Effector memory CD8-positive, alpha-beta T cell (primary cell): ENCODE measurements at regions not wholly inside any gene's neighbourhood (a gene's known extent, or its start where the extent isn't known, plus 50 kb on each side); places are given as distances from the start of the nearest gene placed in this dataset.
A peak's percentile ranks its signal among the peaks of the same experiment; 100 is the strongest.

Experiments used
- ATAC-seq: fragments of 150-1000 bp; cut with Tn5 transposase; replicated peaks from 2 replicates; pipeline ENCODE4 v1.10.0; 2021; ENCODE audit warnings: mild to moderate bottlenecking, moderate library complexity
- DNase-seq, 3 experiments: peaks; one replicate each; pipeline ENCODE4 v3.0.0; 2021
- H3K27ac Mint-ChIP-seq, 2 donors: one replicate each; pipeline ENCODE4 v1.8.0; 2022; ENCODE audit warnings: mild to moderate bottlenecking in 2 of 2, mixed read lengths in 2 of 2, moderate library complexity in 2 of 2
- H3K27me3 Mint-ChIP-seq, 2 donors: one replicate each; pipeline ENCODE4 v1.8.0; 2022; ENCODE audit warnings: mixed read lengths in 2 of 2
- H3K36me3 Mint-ChIP-seq: one replicate; pipeline ENCODE4 v1.8.0; 2022; ENCODE audit warnings: mild to moderate bottlenecking, moderate library complexity, mixed read lengths; ENCODE audit not compliant: insufficient read depth
- H3K4me1 Mint-ChIP-seq, 2 donors: one replicate each; pipeline ENCODE4 v1.8.0; 2022; ENCODE audit warnings: low read depth in 2 of 2, mixed read lengths in 2 of 2
- H3K4me3 Mint-ChIP-seq, 2 donors: one replicate each; pipeline ENCODE4 v1.8.0; 2022; ENCODE audit warnings: mild to moderate bottlenecking in 2 of 2, mixed read lengths in 2 of 2, moderate library complexity in 2 of 2
- H3K9me3 Mint-ChIP-seq, 2 donors: one replicate each; pipeline ENCODE4 v1.8.0; 2022; ENCODE audit warnings: mixed read lengths in 2 of 2

GRCh38 chr14:65193916-65194590 lies 91.7 kb upstream of the MAX start:
- no peaks in the 10 kb centered on the region for H3K27me3 Mint-ChIP-seq
- ATAC-seq (no peak), DNase-seq (no peak)
- H3K9me3 Mint-ChIP-seq: no peaks in the 10 kb centered on the region
- H3K4me3 Mint-ChIP-seq: no peak overlapping the region
- no peak overlapping the region for H3K27ac Mint-ChIP-seq
- no peaks in the 10 kb centered on the region for H3K36me3 Mint-ChIP-seq
- no peaks in the 10 kb centered on the region for H3K4me1 Mint-ChIP-seq

DNA sequence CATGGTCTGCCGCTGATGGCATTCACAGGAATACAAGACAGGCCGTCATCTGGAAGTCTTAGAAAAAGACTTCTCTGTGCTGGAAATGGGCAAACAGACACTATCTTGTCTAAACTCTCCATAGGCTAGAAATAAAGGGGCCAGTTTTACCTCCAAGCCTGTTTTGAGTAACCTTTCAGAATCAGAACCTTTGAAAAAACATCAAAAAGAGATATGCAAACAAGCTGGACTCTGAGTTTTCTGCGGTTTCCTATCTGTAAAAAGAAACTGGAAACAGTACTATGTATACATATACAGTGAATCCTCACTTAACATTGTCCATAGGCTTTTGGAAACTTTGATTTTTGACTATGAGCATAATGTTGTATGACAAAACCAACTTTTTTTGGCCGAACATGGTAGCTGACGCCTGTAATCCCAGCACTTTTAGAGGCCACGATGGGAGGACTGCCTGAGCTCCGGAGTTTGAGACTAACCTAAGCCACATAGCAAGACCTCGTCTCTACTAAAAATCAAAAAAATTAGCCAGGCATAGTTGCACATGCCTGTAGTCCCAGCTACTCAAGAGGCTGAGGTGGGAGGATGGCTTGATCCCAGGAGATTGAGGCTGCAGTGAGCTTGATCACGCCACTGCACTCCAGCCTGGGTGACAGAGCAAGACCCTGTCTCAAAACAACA lies 92.9 kb upstream of the MAX start:
- ATAC-seq (no peak), DNase-seq (no peak)
- no peaks in the 10 kb centered on the region for H3K36me3 Mint-ChIP-seq
- no peaks in the 10 kb centered on the region for H3K4me1 Mint-ChIP-seq
- H3K27ac Mint-ChIP-seq: no peak overlapping the region
- H3K9me3 Mint-ChIP-seq: no peaks in the 10 kb centered on the region
- H3K4me3 Mint-ChIP-seq: no peak overlapping the region
- H3K27me3 Mint-ChIP-seq: no peaks in the 10 kb centered on the region

- Mint-ChIP-seq H3K4me1 (no peaks in the 10 kb centered on the region), H3K9me3 (peaks cover 0 to 2% of the 10 kb centered on the region in 2 donors), H3K36me3 (no peaks in the 10 kb centered on the region), H3K27me3 (no peaks in the 10 kb centered on the region), H3K4me3 (no peak overlapping the region), H3K27ac (no peak overlapping the region)
- ATAC-seq (no peak), DNase-seq (no peak)
Observed at GRCh38 chr14:65198346-65198745, 96.0 kb upstream of the MAX start.

DNA sequence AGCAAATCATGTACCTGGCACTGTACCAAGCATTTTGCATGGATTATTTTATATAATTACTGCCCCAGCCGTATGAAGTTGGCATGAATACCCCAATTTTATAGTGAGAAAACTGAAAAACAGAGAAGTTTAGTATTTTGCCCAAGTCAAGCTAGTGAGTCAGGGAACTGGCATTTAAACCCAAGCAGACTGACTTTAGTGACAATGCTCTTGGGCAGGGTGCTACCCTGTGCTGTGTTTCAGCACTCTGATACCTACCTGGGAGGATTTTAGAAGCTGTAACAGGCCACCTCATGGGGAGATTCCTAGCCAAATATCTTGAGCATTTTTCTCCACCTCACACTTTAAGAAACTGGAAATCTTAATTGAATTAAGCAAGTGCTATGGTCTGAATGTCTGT lies 98.1 kb upstream of the MAX start:
- Mint-ChIP-seq H3K4me1 (peaks cover 4 to 7% of the 10 kb centered on the region in 2 donors), H3K4me3 (no peak overlapping the region), H3K27me3 (no peaks in the 10 kb centered on the region), H3K36me3 (peaks cover 7% of the 10 kb centered on the region), H3K27ac (no peak overlapping the region), H3K9me3 (peaks cover 0 to 2% of the 10 kb centered on the region in 2 donors)
- DNase-seq (no peak), ATAC-seq (no peak)

- Mint-ChIP-seq H3K9me3 (peaks cover 0 to 2% of the 10 kb centered on the region in 2 donors), H3K27me3 (no peaks in the 10 kb centered on the region), H3K4me1 (peaks cover 26 to 30% of the 10 kb centered on the region in 2 donors), H3K36me3 (peaks cover 7% of the 10 kb centered on the region), H3K27ac (no peak overlapping the region), H3K4me3 (no peak overlapping the region)
- DNase-seq (no peak), ATAC-seq (no peak)
Observed at GRCh38 chr14:65203574-65203973, 101.3 kb upstream of the MAX start.

DNA sequence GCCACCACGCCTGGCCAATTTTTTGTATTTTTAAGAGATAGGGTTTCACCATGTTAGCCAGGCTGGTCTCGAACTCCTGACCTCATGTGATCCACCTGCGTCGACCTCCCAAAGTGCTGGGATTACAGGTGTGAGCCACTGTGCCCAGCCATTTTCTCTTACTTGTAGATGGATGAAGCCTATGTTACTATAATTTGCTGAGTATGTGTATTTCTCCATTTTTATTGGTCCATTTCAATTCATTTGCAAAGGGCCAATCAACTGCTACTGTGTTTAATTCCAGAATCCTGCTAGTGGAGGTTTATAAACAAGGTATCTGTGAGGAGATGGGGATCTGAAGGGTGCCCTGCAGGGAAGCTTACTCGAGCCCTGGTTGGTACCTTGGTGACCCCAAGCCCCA lies 101.7 kb upstream of the MAX start:
- peaks cover 0 to 2% of the 10 kb centered on the region in 2 donors for H3K9me3 Mint-ChIP-seq
- H3K27me3 Mint-ChIP-seq: no peaks in the 10 kb centered on the region
- H3K36me3 Mint-ChIP-seq: peaks cover 7% of the 10 kb centered on the region
- ATAC-seq (no peak), DNase-seq (no peak)
- no peak overlapping the region for H3K27ac Mint-ChIP-seq
- H3K4me1 Mint-ChIP-seq: peaks cover 29 to 31% of the 10 kb centered on the region in 2 donors
- H3K4me3 Mint-ChIP-seq: no peak overlapping the region

- ATAC-seq (no peak), DNase-seq (no peak)
- H3K4me1 Mint-ChIP-seq: peaks cover 36% of the 10 kb centered on the region in 2 donors
- peaks cover 7% of the 10 kb centered on the region for H3K36me3 Mint-ChIP-seq
- H3K4me3 Mint-ChIP-seq: peak overlapping the region; percentile 63 to 68
- peaks cover 0 to 2% of the 10 kb centered on the region in 2 donors for H3K9me3 Mint-ChIP-seq
- peak overlapping the region; percentile 79 to 81 for H3K27ac Mint-ChIP-seq
- no peaks in the 10 kb centered on the region for H3K27me3 Mint-ChIP-seq
Observed at GRCh38 chr14:65206078-65206447, 103.7 kb upstream of the MAX start.

- peak; percentile 44 for ATAC-seq
- H3K4me1 Mint-ChIP-seq: peaks cover 36 to 39% of the 10 kb centered on the region in 2 donors
Observed at GRCh38 chr14:65206448-65207096, 104.3 kb upstream of the MAX start.

GRCh38 chr14:65208548-65208947 lies 106.2 kb upstream of the MAX start:
- ATAC-seq (no peak), DNase-seq (no peak)
- H3K9me3 Mint-ChIP-seq: no peaks in the 10 kb centered on the region
- H3K27me3 Mint-ChIP-seq: no peaks in the 10 kb centered on the region
- peaks cover 36 to 39% of the 10 kb centered on the region in 2 donors for H3K4me1 Mint-ChIP-seq
- peak overlapping the region; percentile 21 to 35 for H3K4me3 Mint-ChIP-seq
- H3K36me3 Mint-ChIP-seq: peaks cover 7% of the 10 kb centered on the region
- no peak overlapping the region for H3K27ac Mint-ChIP-seq

More at GRCh38 chr14:65206448-65207096, 104.3 kb upstream of the MAX start:
- Mint-ChIP-seq H3K9me3 (peaks cover 0 to 2% of the 10 kb centered on the region in 2 donors), H3K36me3 (peaks cover 7% of the 10 kb centered on the region), H3K4me3 (peak overlapping the region; percentile 63 to 68), H3K27ac (peak overlapping the region; percentile 79 to 81), H3K27me3 (no peaks in the 10 kb centered on the region)
- no peak for DNase-seq

DNA sequence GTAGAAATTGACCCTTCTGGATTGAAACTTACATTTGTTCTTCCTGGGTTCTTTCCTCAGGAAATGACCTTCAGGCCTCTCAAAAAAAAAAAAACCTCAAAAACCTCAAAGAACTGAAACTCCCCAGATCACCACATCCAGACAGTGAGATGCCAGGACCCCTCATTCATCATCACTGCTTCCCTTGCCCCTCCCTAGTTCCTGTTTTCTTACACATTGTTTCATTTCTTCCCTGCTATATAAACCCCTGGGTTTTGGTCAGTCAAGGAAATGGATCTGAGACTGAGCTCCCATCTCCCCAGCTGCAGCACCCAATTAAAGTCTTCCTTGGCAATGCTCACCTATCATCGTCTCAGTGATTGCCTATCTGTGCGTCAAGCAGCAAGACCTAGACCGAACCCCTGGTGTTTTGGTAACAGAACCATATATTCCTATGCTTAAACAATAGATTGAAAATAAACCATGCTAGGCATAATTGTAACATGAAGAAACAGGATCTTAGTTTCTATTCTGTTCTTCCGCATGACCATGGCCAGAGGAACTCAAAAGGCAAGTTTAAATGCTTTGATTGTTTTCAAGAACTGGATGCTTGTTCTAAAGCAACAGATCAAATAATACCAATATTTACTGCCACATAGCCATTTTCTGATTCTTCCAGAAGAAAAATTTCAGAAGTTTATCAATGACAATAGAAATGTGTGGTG lies 108.0 kb upstream of the MAX start:
- no peak overlapping the region for H3K4me3 Mint-ChIP-seq
- H3K27ac Mint-ChIP-seq: peak overlapping the region in 1 of 2 donors; percentile 28
- peaks cover 35 to 37% of the 10 kb centered on the region in 2 donors for H3K4me1 Mint-ChIP-seq
- peak; percentile 18 for ATAC-seq
- DNase-seq: no peak
- H3K27me3 Mint-ChIP-seq: no peaks in the 10 kb centered on the region
- H3K9me3 Mint-ChIP-seq: no peaks in the 10 kb centered on the region
- H3K36me3 Mint-ChIP-seq: peaks cover 1% of the 10 kb centered on the region

- H3K4me3 Mint-ChIP-seq: no peak overlapping the region
- no peaks in the 10 kb centered on the region for H3K27me3 Mint-ChIP-seq
- peaks cover 30 to 32% of the 10 kb centered on the region in 2 donors for H3K4me1 Mint-ChIP-seq
- ATAC-seq (no peak), DNase-seq (no peak)
- no peaks in the 10 kb centered on the region for H3K36me3 Mint-ChIP-seq
- H3K27ac Mint-ChIP-seq: no peak overlapping the region
- H3K9me3 Mint-ChIP-seq: no peaks in the 10 kb centered on the region
Observed at GRCh38 chr14:65210822-65211182, 108.5 kb upstream of the MAX start.

GRCh38 chr14:65211341-65211987 lies 109.1 kb upstream of the MAX start:
- peaks cover 23 to 25% of the 10 kb centered on the region in 2 donors for H3K4me1 Mint-ChIP-seq
- H3K36me3 Mint-ChIP-seq: no peaks in the 10 kb centered on the region
- H3K9me3 Mint-ChIP-seq: no peaks in the 10 kb centered on the region
- H3K27me3 Mint-ChIP-seq: peaks cover 0 to 3% of the 10 kb centered on the region in 2 donors
- DNase-seq: no peak
- H3K4me3 Mint-ChIP-seq: no peak overlapping the region
- no peak overlapping the region for H3K27ac Mint-ChIP-seq
- ATAC-seq: no peak

DNA sequence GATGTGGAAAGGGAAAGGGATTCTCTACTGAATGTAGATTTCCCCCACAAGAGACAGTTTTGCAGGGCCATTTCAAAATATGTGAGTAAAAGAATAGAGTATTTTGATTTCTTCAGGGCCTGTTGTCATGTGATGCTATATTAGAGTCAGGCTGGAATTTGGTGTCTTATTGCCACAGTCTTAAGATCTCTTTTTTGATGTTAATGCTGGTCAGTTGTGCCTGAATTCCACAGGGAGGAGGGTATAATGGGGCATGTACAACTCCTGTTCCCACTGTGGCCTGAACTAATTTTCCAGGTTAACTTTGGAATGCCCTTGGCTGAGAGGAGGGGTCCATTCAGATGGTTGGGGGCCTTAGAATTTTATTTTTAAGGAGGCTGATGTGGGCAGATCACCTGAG lies 111.0 kb upstream of the MAX start:
- Mint-ChIP-seq H3K27ac (no peak overlapping the region), H3K36me3 (no peaks in the 10 kb centered on the region), H3K9me3 (no peaks in the 10 kb centered on the region), H3K4me1 (peaks cover 11 to 14% of the 10 kb centered on the region in 2 donors), H3K27me3 (peaks cover 0 to 11% of the 10 kb centered on the region in 2 donors), H3K4me3 (no peak overlapping the region)
- no peak for DNase-seq
- ATAC-seq: no peak
